ENCODE measurements at regions not wholly inside any gene's neighbourhood (a gene's known extent, or its start where the extent isn't known, plus 50 kb on each side); places are given as distances from the start of the nearest gene placed in this dataset.

DNA sequence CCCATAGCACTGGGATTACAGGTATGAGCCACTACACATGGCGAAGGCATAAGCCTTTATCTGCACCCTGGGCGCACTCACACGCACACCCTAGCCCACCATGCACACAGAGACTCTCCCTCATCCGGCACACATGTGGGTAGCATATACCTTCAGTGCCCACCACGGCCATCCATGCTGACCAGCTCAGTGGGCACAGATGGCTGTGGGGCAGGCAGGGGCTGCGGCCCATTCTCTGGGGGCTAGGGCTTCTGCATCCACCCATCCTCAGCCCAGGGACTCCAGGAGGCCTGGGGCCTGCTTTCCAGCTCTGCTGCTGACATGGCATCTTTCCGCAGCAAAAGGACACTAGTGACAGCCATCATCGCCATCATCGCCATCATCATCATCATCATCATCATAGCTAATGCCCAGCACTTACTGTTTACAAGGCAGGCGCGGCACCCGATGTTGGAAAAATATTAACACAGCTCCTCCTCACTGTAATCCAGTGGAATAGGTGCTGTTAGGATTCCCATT lies 111.2 kb downstream of the NCOR2 start:
- DNase-seq = no peak

DNA sequence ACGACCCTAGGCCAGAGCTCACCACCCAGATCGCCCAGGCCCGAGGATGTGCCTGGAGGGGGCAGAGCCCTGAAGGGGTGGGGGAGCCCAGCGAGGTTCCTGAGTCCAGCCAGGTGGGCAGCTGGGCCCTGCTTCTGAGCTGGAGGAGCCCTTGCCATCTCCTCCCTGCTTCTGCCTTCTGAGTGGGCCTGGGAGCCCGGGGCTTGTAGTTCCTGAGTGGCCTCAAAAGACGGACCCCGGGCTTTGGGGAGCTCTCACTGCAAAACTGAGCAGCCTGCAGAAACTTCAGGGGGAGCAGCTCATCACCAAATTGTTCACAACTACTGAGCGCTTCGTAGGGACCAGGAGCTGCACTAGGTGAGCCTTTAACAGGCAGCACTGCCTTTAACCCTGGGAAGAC lies 112.1 kb downstream of the NCOR2 start:
- no peak for DNase-seq

DNA sequence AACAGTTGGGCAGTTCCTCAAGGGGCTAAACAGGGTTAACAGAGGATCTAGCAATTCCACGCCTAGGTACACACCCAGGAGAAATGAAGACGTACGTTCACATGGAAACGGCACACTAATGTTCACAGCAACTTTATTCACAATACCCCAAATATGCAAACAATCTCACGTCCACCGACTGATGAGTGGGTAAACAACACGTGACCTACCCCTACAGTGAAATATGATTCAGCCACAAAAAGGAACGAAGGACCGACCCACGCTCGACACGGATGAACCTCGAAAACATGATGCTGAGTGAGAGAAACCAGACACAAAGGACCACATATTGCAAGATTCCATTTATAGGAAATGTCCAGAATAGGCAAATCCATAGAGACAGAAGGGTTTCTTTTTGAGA lies 112.7 kb downstream of the NCOR2 start:
- no peak for DNase-seq

DNA sequence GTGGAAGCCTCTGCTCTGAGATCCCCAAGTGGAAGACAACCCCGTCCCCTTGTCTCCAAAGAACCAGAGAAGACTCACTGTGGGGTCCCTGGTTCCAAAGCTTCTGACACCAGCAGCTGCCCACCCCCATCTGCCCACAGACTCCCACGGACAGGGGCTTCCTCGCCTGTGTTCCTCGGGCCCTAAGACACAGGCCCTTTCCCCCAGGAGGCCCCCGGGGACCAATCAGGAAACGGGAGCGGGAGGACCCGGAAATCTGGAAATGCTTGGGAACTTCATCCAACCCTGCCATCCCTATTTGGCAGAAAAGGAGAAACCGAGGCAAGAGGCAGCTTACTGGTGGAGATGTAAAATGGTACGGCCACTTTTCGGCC lies 113.1 kb downstream of the NCOR2 start:
- no peak for DNase-seq

DNA sequence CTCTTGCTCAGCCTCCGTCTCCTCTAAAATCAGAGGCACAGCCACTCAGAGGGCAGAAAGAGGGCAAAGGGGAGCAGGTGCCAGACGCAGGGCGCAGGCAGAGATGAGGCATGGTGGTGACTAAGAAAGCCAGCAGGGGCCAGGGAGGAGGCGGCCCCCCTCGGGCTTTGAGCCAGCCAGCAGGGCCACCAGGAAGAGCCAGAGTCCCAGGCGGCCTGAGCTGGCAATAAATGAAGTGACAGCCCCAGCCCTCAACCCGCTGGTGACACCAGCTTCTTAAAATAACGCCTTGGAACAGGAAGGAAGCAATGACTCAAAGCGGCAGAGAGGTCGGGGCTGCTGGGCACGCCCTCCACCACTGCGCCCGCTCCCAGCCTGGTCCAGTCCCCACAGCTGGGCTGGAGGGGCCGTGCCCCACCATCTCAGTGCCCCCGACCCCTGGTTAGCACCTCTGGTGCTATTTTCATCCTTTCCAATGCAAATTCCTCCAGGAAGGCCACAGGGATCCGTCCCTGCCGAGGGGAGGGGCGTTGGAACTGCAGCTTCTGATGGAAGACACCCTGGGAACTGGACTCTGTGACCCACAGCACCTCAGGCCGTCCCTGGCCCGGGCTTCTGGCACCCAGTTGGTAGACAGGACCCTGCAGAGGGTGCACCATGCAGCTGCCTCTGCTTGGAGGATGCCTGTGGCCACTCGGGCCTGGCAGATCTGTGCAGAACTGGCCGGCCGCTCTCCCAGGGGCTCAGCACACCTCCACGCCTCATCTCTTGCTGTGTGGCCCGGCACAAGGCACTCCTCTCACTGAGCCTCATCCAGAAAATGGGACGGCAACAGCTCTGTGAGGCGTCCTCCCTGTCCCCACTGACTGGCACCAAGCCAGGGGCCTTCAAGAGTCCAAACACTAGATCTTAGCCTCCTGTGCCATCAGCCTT lies 113.7 kb downstream of the NCOR2 start:
- DNase-seq = peak; percentile 63 to 82

DNA sequence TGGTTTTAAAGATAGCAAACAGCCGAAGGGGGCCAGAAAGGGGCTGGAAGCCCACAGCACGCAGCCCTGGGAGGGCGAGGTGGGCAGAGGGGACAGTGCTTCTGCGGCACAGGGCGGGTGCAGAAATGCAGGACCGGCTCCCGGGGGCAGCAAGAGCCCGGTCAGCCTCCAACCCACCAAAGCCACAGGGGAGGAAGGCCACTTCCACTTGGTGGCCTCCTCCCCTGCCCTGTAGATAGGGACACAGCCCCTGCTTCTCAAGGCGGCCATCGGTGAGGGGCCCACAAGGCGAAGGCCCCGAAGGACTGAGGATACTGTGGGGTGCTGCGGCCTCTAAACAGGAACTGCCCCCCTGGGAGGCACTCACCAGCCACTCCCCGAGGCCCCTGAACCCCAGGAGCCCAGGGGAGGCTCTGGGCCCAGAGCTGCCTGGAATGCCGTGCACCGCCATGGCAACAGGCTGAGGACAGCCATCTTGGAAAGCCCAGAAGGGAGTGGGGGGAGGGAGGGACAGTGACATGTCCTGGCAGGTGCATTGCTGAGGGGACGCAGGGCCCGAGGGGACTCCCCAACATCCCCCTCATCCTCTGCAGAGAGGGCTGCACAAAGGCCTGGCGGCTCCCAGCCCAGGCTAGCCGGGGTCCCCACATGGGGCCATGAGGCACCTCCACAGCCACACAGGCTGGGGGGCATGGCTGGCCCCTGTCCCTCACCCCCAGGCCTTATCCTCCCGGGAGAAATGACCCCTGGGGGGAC lies 114.7 kb downstream of the NCOR2 start:
- DNase-seq = no peak

DNA sequence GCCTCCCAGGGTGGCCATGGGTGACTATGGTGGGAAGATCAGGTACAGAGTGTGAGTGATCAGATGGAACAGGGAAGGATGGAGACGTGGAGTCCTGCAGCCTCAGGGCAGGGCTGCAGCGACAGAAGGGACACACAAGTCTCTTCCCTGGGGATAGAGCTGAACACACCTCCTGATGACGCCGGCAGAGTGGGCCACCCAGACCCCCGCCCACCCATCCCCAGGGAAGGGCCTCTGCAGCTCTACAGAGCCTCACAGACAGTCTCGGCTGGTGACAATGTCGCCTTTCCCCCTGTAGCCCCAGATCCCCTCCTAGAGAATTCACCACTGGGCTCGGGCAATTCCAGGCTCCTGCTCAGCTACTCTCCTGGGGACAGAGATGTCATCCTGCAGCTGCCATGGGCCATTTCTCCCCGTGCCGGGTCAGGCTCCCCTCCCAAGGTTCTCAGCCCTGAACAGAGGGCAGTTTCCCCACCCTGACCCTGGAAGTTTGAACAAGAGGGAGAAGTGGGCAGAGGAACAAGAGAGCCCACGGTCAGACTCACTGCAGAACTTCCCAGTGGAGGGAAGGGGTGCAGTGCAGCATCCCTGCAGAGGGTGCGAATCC lies 115.7 kb downstream of the NCOR2 start:
- DNase-seq = no peak

DNA sequence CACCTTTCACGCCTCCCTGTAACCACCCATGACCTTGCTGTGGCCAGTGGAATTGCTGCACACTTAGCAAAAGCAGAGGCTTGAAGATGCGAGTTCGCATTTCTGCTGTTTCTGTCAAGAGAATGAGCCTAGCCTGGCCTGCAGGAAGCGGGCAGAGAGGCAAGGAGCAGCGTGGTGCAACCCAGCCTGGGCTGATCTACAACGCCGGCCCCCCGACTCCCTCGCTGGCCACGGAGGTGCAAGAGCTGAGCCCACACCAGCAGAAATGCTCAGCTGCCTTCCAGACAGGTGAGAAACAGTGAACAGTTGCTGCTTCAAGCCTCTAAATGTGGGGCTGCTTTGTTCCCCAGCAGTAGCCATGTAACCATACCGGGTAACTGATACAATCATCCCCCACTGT lies 116.4 kb downstream of the NCOR2 start:
- no peak for DNase-seq

DNA sequence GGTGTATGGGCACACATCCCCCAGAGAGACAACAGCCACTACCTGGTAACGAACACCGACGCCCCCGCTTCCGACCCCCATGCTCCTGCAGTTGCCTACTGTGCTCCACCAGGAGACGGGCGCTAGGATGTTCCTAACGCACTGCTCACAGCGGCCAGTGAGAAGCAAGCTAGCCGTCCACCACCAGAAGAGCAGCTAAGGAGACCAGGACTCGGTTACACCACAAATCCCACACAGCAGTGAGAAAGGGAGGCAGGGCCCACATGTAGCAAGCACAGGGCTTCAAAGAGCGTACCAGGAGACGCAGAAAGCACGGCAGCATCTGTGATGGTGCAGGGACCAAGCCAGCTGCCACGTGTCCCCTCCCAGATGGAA lies 117.0 kb downstream of the NCOR2 start:
- DNase-seq = no peak

DNA sequence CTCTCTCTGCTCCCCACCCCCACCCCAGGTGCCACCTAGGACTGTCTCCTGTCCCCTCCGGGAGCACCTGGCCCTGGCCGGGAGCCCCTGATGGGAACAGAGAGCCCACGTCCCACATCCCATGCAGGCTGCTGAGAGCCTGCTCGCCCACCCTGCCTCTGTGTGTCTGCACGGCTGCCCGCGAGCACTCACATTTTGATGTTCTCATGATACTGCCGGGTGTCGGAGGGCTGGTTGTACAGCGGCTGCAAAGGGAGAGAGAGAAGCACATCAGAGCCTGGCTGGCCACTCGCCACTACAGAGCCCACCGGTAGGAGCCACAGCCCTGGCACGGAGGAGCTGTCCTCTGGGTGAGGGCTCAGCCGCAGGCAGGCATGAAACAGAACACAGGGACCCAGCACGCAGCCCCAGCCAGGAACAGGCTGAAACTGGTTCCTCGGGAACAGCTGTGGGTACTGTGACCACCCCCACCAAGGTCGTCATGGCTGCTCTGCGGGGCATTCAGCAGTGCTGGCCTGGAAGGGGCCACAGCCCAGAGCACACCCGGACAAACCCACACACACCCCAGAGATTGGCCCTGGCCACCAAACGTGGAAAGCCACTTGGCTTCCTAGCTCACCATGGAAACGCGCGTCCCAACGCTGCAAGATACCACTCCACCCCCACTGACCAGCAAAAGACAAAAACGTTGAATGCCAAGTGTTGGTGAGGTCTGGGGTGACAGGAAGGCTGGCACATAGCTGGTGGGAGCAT lies 117.6 kb downstream of the NCOR2 start:
- no peak for DNase-seq

DNA sequence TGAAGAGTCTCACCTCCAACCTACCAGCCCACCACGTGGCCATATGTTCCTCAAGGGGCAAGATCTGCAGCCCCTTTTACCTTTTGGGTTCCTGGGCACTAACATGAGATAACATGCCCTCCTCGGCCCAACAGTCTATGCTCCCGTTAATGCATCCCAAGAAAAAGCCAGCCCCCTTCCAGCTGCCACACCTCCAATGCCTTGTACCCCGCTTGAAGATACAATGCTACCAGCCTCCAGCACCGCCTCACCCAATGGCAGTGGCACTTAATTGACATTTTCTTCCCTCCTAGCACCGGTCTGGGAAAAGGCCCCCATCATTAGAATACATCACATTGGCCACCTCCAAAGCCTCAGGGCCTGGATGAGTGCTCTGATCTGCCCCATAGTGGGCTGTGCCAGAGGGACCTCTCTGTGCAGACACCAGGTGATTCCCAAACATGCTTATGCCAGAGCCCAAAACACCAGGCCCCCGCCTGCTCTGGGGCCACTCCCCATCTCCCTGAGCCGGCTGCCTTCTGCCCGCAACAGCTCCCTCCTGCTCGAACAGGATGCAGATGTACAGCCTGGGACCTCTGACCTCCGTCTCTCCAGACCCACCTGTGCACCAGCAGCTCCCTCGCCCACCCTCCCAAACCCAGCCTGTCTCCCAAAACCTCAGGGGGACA lies 118.3 kb downstream of the NCOR2 start:
- DNase-seq = no peak

DNA sequence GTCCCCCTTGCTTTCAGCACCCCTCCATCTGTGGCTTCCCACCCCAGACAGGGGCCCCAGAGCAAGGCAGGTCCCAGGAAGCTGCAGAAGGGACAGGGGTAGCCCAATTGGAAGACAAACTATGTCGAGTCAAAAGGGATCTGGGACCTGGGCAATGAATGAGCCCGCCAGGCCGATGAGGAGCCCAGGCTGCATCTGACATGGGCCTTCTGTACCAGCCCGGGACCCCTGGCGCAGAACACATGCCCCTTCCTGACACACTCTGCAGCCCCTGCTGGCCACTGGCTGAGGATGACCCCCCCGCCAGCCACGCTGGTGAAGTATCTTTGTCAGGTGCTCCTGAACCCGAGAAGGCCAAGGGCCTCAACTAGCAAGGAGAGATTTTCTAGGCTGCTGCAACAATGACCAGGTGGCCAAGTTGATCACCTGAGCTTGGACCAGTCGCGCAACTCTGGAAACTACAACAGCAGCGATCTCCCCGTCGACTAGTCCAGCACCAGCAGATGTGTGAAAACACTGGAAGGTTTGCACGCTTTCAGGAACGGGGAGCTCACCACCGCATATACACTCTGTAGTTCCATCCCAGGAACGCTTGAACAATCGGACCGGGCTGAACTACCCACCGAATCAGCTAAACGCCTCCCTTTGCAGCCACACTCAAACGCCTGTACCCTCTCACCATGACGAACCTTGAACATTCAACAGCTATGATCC lies 119.0 kb downstream of the NCOR2 start:
- no peak for DNase-seq

DNA sequence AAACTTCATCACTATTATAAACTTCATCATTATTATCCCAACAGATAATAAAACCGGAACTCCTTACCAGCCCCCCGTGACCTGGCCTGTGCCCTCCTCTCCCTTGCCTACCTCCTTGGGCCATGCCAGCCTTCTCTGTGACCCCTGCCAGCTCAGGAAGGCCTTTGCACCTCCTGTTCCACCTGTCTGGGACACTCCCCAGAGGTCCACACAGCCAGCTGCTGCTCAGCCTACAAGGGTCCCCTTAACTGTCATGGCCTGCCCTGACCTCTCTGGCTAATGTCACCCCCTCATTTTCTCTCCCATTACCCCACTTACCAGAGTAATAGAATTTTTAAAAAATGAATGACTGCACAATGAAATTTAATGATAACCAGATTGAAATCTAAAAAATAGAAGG lies 121.0 kb downstream of the NCOR2 start:
- no peak for DNase-seq

DNA sequence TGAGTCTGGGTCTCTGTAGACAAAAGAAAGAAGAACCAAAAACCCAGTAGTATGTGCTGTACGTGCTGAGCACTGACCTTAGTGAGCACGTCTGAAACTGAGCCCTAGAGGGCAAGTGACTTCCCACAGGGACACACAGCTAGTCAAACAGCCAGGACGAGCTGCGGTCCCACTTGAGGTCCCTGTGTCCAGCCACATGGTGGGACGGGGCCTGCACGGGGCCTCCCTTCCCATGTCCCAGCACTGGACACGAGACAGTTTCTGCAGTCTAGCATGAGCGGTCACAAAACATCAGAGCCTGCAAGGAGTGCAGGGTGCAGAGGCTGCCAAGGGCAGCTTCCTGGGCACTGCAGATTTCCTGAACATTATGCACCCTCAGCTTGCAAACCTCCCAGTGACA lies 121.6 kb downstream of the NCOR2 start:
- no peak for DNase-seq

DNA sequence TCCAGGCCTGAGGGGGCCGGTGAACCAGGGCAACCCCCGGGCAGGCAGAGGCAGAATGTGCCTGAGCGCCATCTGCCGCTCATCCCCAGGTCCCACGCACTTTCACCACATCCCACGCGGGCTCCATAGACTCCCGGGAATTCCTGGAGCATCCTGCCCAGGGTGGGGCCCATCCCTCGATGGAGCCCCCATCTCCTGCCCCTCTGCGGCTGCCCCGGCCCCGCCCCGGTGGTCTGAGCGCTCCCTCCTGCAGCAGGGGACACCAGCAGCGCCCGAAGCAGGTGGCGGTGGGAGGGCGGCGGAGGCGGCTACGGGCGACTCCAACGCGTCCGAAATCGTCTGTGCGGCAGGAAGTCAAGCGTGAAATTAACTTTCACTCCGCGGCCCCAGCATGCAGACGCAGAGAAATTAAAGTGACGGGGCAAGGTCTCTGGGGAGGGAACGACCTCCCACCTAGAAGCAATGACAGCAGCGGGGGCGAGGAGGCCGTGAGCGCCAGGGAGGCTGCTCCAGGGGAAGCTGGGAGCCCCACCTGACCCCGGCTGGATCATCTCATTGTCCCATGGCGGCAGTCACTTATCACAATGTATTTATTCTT lies 122.2 kb downstream of the NCOR2 start:
- DNase-seq = no peak

DNA sequence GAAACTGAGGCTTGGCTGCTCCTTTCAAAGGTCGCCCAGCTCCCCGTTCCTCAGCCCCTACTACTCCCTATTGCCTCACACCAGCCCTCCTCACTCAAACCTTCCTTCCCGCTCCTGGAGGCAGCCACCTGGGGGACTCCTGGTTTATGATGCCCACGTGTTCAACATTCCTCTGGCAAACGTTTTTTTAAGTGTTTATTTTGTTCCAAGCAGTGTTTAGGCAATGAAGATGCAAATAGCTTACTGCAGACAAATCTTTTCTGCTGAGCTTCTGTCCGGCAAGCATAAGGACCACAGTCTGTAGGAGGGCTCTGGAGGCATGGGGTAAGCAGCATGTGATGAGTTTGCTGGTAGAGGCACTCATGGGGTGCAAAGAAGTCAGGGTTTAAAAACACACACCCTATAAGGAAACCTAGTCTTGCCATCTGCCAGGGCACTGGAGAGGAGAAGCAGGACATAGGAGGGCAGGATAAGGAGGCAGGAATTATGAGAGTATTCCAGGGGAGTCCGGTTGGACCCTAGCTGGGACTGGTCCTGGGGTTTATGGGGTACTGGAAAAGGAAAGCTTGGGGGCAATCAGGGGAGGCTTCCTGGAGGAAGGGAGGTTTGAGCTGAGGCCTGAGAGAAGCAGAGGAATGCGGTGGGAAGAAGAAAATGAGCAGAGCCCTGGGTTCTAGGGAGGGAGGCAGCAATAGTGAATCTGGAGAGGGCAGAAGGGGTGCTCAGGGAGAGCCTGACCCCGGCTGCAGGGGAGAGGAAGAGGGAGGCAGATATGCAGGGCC lies 123.3 kb downstream of the NCOR2 start:
- no peak for DNase-seq

DNA sequence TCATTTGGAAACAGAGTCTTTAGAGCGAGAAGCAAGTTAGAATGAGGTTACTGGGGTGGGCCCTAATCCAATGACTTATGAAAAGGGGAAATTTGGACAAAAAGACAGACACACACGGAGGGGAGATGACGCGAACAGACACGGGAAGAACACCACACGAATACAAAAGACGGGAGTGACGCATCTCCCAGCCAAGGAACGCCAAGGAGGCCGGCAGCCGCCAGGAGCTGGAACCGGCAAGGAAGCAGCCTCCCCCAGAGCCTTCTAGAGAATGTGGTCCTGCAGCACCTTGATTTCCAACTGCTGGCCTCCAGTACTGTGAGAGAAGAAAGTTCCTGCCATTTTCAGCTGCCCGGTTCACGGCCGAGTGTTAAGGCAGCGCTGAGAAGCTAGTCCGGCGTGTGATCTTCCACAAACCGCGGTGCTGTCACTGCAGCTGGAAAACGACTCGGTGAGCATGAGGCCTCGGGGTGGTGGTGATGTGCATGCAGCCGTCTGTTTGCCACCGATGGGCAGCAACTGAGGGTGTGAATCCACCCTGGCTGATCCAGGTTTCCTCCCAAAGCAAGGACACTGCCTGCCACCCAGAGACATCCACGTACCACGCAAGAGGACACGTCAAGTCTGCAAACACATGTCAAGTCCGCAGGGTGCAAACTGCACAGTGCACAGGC lies 124.5 kb downstream of the NCOR2 start:
- DNase-seq = no peak

DNA sequence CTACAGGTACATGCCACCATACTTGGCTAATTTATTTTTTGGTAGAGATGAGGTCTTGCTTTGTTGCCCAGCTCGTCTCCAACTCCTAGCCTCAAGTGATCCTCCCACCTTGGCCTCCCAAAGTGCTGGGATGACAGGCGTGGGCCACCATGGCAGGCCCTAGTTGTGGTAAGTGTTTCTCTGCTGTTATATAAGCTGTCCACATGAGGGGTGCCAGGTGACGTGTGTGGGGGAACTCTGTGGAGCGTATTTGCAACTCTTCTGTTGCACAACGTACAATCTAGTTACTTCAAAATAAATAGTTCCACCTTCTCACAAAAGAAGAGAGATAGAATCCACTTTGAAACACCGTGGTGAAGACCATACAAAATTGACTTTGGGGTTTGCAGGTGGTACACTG lies 125.1 kb downstream of the NCOR2 start:
- DNase-seq = no peak

DNA sequence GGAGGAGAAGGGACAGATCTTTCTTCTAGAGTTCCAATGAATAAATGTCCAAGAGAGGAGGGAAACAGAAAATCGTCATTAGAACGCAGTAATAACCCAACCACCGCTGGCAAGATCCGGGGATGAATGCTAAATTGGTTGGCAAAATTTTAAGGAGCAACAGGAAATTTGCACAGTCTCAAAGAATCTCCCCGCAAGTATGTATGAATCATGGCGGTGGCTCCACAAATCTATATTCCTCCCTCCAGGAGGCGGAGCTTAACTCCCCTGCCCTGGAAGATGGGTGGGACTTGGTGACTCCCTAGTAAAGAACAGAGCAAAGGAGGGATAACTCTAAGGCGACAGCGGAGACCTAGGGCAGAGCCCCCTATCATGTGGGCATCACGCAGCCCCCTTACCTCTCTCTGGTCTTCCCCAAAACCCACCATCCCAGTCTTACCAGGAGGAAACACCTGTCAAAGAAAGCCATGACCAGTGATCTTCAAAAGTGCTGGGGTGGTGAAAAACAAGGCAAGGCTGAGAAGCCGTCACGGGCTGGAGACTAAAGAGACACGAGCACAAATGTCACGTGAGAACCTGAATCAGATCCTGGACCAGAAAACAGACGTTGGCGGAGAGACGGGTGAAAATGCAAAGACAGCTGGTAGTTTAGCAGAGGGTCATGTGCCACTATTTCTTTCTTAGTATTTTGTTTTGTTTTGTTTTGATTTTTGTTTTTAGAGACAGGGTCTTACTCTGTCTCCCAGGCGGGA lies 125.8 kb downstream of the NCOR2 start:
- no peak for DNase-seq
